HG03103 (cell line): ENCODE measurements at regions not wholly inside any gene's neighbourhood (a gene's known extent, or its start where the extent isn't known, plus 50 kb on each side); places are given as distances from the start of the nearest gene placed in this dataset.

Experiments used
- ATAC-seq: cut with Tn5 transposase; IDR thresholded peaks from one replicate; pipeline ENCODE4 v1.9.1; 2021; ENCODE audit warnings: low read depth; ENCODE audit not compliant: unreplicated experiment

GRCh38 chr20:50272724-50273446, 82.3 kb downstream of the CEBPB start:
- no peak for ATAC-seq

GRCh38 chr20:50273601-50274491, 83.2 kb downstream of the CEBPB start:
- no peak for ATAC-seq

- ATAC-seq = no peak
Observed at GRCh38 chr20:50274570-50275430, 84.2 kb downstream of the CEBPB start.

GRCh38 chr20:50276119-50277063, 85.8 kb downstream of the CEBPB start:
- ATAC-seq = no peak

GRCh38 chr20:50277064-50277415, 86.4 kb downstream of the CEBPB start:
- no peak for ATAC-seq

- ATAC-seq = no peak
Observed at GRCh38 chr20:50277460-50278376, 87.1 kb downstream of the CEBPB start.

GRCh38 chr20:50278377-50278683, 87.7 kb downstream of the CEBPB start:
- no peak for ATAC-seq

- no peak for ATAC-seq
Observed at GRCh38 chr20:50278684-50279531, 88.3 kb downstream of the CEBPB start.

GRCh38 chr20:50279988-50280850, 89.6 kb downstream of the CEBPB start:
- ATAC-seq = no peak

GRCh38 chr20:50280851-50281655, 90.4 kb downstream of the CEBPB start:
- ATAC-seq = no peak

GRCh38 chr20:50281831-50282591, 91.4 kb downstream of the CEBPB start:
- ATAC-seq = no peak

GRCh38 chr20:50282592-50283241, 92.1 kb downstream of the CEBPB start:
- no peak for ATAC-seq

GRCh38 chr20:50283370-50283769, 92.7 kb downstream of the CEBPB start:
- ATAC-seq = no peak

- no peak for ATAC-seq
Observed at GRCh38 chr20:50283922-50284810, 93.5 kb downstream of the CEBPB start.
